HEK293 (cell line): ENCODE measurements at regions not wholly inside any gene's neighbourhood (a gene's known extent, or its start where the extent isn't known, plus 50 kb on each side); places are given as distances from the start of the nearest gene placed in this dataset.
A peak's percentile ranks its signal among the peaks of the same experiment; 100 is the strongest.

Source experiments
- BCL11B ChIP-seq: fragments of 450-650 bp; formaldehyde crosslinking; IDR thresholded peaks from 2 replicates; pipeline ENCODE4 v1.5.1; 2016; ENCODE audit warnings: low read depth, missing biosample characterization, missing genetic modification characterization
- FEZF1 ChIP-seq: fragments of 450-650 bp; formaldehyde crosslinking; IDR thresholded peaks from 2 replicates; pipeline ENCODE4 v1.5.1; 2016; ENCODE audit warnings: missing biosample characterization, missing genetic modification characterization
- KLF1 ChIP-seq: fragments of 450-650 bp; formaldehyde crosslinking; IDR thresholded peaks from 2 replicates; pipeline ENCODE4 v1.5.1; 2016; ENCODE audit warnings: missing biosample characterization, missing genetic modification characterization
- SCRT2 ChIP-seq: fragments of 450-650 bp; formaldehyde crosslinking; IDR thresholded peaks from 2 replicates; pipeline ENCODE4 v1.5.1; 2016; ENCODE audit warnings: missing biosample characterization, missing genetic modification characterization
- TCF7L2 ChIP-seq: IDR thresholded peaks from 2 replicates; pipeline ENCODE4 v1.6.1; 2011; ENCODE audit warnings: low read depth, mild to moderate bottlenecking, inconsistent platforms, low read length, moderate library complexity, borderline replicate concordance
- ZBTB1 ChIP-seq: fragments of 450-650 bp; formaldehyde crosslinking; IDR thresholded peaks from 2 replicates; pipeline ENCODE4 v1.5.1; 2016; ENCODE audit warnings: missing biosample characterization, missing genetic modification characterization
- ZBTB49 ChIP-seq: fragments of 450-650 bp; formaldehyde crosslinking; IDR thresholded peaks from 2 replicates; pipeline ENCODE4 v1.5.1; 2016; ENCODE audit warnings: missing biosample characterization, missing genetic modification characterization, low read depth
- ZNF140 ChIP-seq: fragments of 450-650 bp; formaldehyde crosslinking; IDR thresholded peaks from 2 replicates; pipeline ENCODE4 v1.5.1; 2016; ENCODE audit warnings: missing biosample characterization, missing genetic modification characterization
- ZNF174 ChIP-seq: fragments of 450-650 bp; formaldehyde crosslinking; IDR thresholded peaks from 2 replicates; pipeline ENCODE4 v1.5.0; 2017; ENCODE audit warnings: missing biosample characterization, mild to moderate bottlenecking, missing genetic modification characterization
- ZNF23 ChIP-seq: fragments of 450-650 bp; formaldehyde crosslinking; IDR thresholded peaks from 2 replicates; pipeline ENCODE4 v1.5.1; 2016; ENCODE audit warnings: missing biosample characterization, missing genetic modification characterization, borderline replicate concordance
- ZNF311 ChIP-seq: fragments of 450-650 bp; formaldehyde crosslinking; IDR thresholded peaks from 2 replicates; pipeline ENCODE4 v1.5.1; 2017; ENCODE audit warnings: missing biosample characterization, missing genetic modification characterization, borderline replicate concordance
- ZNF391 ChIP-seq: fragments of 450-650 bp; formaldehyde crosslinking; IDR thresholded peaks from 2 replicates; pipeline ENCODE4 v1.5.1; 2016; ENCODE audit warnings: low read depth, missing biosample characterization, missing genetic modification characterization, borderline replicate concordance
- ZNF433 ChIP-seq: fragments of 450-650 bp; formaldehyde crosslinking; IDR thresholded peaks from 2 replicates; pipeline ENCODE4 v1.5.1; 2016; ENCODE audit warnings: missing biosample characterization, missing genetic modification characterization, low read depth
- ZNF473 ChIP-seq: fragments of 450-650 bp; formaldehyde crosslinking; IDR thresholded peaks from 2 replicates; pipeline ENCODE4 v1.5.1; 2017; ENCODE audit warnings: missing biosample characterization, missing genetic modification characterization
- ZNF521 ChIP-seq: fragments of 450-650 bp; formaldehyde crosslinking; IDR thresholded peaks from 2 replicates; pipeline ENCODE4 v1.5.1; 2017; ENCODE audit warnings: missing biosample characterization, mild to moderate bottlenecking, missing genetic modification characterization
- ZNF560 ChIP-seq: fragments of 450-650 bp; formaldehyde crosslinking; IDR thresholded peaks from 2 replicates; pipeline ENCODE4 v1.5.1; 2017; ENCODE audit warnings: missing biosample characterization, missing genetic modification characterization, borderline replicate concordance
- ZNF629 ChIP-seq: fragments of 450-650 bp; formaldehyde crosslinking; IDR thresholded peaks from 2 replicates; pipeline ENCODE4 v1.5.1; 2017; ENCODE audit warnings: missing biosample characterization, missing genetic modification characterization
- ZNF664 ChIP-seq: fragments of 450-650 bp; formaldehyde crosslinking; IDR thresholded peaks from 2 replicates; pipeline ENCODE4 v1.5.1; 2016; ENCODE audit warnings: missing biosample characterization, missing genetic modification characterization
- ZNF747 ChIP-seq: fragments of 450-650 bp; formaldehyde crosslinking; IDR thresholded peaks from 2 replicates; pipeline ENCODE4 v1.5.1; 2016; ENCODE audit warnings: missing biosample characterization, missing genetic modification characterization
- ZNF837 ChIP-seq: fragments of 450-650 bp; formaldehyde crosslinking; IDR thresholded peaks from 2 replicates; pipeline ENCODE4 v1.5.1; 2016; ENCODE audit warnings: missing biosample characterization, missing genetic modification characterization
- TF ChIP-seq, protein P1 (sequence below): fragments of 450-650 bp; formaldehyde crosslinking; IDR thresholded peaks from 2 replicates; pipeline ENCODE4 v1.5.1; 2017; ENCODE audit warnings: missing biosample characterization, missing genetic modification characterization
- TF ChIP-seq, protein P2 (sequence below): fragments of 450-650 bp; formaldehyde crosslinking; IDR thresholded peaks from 2 replicates; pipeline ENCODE4 v1.5.1; 2016; ENCODE audit warnings: missing biosample characterization, missing genetic modification characterization
- TF ChIP-seq, protein P3 (sequence below): fragments of 450-650 bp; formaldehyde crosslinking; IDR thresholded peaks from 2 replicates; pipeline ENCODE4 v1.5.1; 2016; ENCODE audit warnings: missing biosample characterization, missing genetic modification characterization
- TF ChIP-seq, protein P4 (sequence below): fragments of 450-650 bp; IDR thresholded peaks from 2 replicates; pipeline ENCODE4 v1.5.1; 2018; ENCODE audit warnings: missing biosample characterization, missing genetic modification characterization
- TF ChIP-seq, protein P5 (sequence below): fragments of 450-650 bp; formaldehyde crosslinking; IDR thresholded peaks from 2 replicates; pipeline ENCODE4 v1.5.1; 2016; ENCODE audit warnings: missing biosample characterization, missing genetic modification characterization
- TF ChIP-seq, protein P6 (sequence below): fragments of 450-650 bp; formaldehyde crosslinking; IDR thresholded peaks from 2 replicates; pipeline ENCODE4 v1.5.1; 2016; ENCODE audit warnings: missing biosample characterization, missing genetic modification characterization

DNA sequence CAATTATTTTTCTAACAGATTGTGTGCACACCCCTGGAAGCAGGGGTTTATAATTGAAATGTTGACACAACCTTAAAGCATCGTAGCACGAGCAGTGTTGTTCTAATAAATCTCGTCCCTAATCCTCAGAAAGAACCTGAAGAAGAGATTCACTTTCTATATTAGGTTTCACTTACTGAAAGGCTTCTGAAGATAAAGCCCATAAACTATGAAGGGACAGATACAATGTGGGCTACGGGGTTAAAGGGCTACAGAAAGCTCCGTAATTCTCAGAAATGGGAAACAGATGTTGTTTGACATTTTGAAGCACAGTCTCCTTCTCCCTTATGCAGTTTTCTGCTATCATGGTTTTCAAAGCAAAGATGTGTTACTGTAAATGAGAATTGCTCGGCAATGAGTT is 479.6 kb downstream of the GATA3 start (continued):
- TF ChIP-seq ZNF23 (no peak), ZNF560 (tag by site-specific recombination) (no peak), ZNF391 (peak; percentile 81; the same call in 1 of the 2 replicates), ZNF473 (no peak), ZBTB1 (tag by site-specific recombination) (peak; percentile 74; the same call in 1 of the 2 replicates), ZBTB49 (tag by site-specific recombination) (no peak), BCL11B (tag by site-specific recombination) (no peak), KLF1 (tag by site-specific recombination) (peak; percentile 61; the same call in 1 of the 2 replicates), ZNF664 (tag by site-specific recombination) (no peak; the same call in 1 of the 2 replicates), ZNF837 (tag by site-specific recombination) (no peak), ZNF433 (tag by site-specific recombination) (no peak), ZNF140 (no peak), ZNF311 (tag by site-specific recombination) (no peak), ZNF629 (tag by site-specific recombination) (peak; percentile 68), ZNF747 (no peak), ZNF521 (tag by site-specific recombination) (no peak), SCRT2 (tag by site-specific recombination) (no peak), FEZF1 (tag by site-specific recombination) (peak; percentile 97), ZNF174 (tag by site-specific recombination) (no peak), TCF7L2 (peak; percentile 72; the same call in 1 of the 2 replicates)
- TF ChIP-seq, protein P1, sequence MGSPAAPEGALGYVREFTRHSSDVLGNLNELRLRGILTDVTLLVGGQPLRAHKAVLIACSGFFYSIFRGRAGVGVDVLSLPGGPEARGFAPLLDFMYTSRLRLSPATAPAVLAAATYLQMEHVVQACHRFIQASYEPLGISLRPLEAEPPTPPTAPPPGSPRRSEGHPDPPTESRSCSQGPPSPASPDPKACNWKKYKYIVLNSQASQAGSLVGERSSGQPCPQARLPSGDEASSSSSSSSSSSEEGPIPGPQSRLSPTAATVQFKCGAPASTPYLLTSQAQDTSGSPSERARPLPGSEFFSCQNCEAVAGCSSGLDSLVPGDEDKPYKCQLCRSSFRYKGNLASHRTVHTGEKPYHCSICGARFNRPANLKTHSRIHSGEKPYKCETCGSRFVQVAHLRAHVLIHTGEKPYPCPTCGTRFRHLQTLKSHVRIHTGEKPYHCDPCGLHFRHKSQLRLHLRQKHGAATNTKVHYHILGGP: peak; percentile 79
- TF ChIP-seq, protein P2, sequence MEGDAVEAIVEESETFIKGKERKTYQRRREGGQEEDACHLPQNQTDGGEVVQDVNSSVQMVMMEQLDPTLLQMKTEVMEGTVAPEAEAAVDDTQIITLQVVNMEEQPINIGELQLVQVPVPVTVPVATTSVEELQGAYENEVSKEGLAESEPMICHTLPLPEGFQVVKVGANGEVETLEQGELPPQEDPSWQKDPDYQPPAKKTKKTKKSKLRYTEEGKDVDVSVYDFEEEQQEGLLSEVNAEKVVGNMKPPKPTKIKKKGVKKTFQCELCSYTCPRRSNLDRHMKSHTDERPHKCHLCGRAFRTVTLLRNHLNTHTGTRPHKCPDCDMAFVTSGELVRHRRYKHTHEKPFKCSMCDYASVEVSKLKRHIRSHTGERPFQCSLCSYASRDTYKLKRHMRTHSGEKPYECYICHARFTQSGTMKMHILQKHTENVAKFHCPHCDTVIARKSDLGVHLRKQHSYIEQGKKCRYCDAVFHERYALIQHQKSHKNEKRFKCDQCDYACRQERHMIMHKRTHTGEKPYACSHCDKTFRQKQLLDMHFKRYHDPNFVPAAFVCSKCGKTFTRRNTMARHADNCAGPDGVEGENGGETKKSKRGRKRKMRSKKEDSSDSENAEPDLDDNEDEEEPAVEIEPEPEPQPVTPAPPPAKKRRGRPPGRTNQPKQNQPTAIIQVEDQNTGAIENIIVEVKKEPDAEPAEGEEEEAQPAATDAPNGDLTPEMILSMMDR (tag by site-specific recombination): no peak
- TF ChIP-seq, protein P3, sequence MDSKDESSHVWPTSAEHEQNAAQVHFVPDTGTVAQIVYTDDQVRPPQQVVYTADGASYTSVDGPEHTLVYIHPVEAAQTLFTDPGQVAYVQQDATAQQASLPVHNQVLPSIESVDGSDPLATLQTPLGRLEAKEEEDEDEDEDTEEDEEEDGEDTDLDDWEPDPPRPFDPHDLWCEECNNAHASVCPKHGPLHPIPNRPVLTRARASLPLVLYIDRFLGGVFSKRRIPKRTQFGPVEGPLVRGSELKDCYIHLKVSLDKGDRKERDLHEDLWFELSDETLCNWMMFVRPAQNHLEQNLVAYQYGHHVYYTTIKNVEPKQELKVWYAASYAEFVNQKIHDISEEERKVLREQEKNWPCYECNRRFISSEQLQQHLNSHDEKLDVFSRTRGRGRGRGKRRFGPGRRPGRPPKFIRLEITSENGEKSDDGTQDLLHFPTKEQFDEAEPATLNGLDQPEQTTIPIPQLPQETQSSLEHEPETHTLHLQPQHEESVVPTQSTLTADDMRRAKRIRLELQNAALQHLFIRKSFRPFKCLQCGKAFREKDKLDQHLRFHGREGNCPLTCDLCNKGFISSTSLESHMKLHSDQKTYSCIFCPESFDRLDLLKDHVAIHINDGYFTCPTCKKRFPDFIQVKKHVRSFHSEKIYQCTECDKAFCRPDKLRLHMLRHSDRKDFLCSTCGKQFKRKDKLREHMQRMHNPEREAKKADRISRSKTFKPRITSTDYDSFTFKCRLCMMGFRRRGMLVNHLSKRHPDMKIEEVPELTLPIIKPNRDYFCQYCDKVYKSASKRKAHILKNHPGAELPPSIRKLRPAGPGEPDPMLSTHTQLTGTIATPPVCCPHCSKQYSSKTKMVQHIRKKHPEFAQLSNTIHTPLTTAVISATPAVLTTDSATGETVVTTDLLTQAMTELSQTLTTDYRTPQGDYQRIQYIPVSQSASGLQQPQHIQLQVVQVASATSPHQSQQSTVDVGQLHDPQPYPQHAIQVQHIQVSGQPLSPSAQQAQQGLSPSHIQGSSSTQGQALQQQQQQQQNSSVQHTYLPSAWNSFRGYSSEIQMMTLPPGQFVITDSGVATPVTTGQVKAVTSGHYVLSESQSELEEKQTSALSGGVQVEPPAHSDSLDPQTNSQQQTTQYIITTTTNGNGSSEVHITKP (tag by site-specific recombination): no peak
- TF ChIP-seq, protein P4, sequence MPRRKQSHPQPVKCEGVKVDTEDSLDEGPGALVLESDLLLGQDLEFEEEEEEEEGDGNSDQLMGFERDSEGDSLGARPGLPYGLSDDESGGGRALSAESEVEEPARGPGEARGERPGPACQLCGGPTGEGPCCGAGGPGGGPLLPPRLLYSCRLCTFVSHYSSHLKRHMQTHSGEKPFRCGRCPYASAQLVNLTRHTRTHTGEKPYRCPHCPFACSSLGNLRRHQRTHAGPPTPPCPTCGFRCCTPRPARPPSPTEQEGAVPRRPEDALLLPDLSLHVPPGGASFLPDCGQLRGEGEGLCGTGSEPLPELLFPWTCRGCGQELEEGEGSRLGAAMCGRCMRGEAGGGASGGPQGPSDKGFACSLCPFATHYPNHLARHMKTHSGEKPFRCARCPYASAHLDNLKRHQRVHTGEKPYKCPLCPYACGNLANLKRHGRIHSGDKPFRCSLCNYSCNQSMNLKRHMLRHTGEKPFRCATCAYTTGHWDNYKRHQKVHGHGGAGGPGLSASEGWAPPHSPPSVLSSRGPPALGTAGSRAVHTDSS: peak; percentile 57; the same call in 1 of the 2 replicates
- TF ChIP-seq, protein P5, sequence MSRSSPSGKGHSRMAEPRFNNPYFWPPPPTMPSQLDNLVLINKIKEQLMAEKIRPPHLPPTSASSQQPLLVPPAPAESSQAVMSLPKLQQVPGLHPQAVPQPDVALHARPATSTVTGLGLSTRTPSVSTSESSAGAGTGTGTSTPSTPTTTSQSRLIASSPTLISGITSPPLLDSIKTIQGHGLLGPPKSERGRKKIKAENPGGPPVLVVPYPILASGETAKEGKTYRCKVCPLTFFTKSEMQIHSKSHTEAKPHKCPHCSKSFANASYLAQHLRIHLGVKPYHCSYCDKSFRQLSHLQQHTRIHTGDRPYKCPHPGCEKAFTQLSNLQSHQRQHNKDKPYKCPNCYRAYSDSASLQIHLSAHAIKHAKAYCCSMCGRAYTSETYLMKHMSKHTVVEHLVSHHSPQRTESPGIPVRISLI (tag by site-specific recombination): no peak
- TF ChIP-seq, protein P6, sequence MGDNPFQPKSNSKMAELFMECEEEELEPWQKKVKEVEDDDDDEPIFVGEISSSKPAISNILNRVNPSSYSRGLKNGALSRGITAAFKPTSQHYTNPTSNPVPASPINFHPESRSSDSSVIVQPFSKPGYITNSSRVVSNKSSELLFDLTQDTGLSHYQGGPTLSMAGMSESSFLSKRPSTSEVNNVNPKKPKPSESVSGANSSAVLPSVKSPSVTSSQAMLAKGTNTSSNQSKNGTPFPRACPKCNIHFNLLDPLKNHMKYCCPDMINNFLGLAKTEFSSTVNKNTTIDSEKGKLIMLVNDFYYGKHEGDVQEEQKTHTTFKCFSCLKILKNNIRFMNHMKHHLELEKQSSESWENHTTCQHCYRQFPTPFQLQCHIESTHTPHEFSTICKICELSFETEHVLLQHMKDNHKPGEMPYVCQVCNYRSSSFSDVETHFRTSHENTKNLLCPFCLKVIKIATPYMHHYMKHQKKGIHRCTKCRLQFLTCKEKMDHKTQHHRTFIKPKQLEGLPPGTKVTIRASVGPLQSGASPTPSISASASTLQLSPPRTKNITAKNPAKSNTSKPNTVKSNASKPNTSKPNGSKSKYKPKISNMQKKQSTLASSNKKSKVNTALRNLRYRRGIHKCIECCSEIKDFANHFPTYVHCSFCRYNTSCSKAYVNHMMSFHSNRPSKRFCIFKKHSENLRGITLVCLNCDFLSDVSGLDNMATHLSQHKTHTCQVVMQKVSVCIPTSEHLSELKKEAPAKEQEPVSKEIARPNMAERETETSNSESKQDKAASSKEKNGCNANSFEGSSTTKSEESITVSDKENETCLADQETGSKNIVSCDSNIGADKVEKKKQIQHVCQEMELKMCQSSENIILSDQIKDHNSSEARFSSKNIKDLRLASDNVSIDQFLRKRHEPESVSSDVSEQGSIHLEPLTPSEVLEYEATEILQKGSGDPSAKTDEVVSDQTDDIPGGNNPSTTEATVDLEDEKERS (tag by site-specific recombination): no peak
